SH-SY5Y (cell line): ENCODE measurements at regions not wholly inside any gene's neighbourhood (a gene's known extent, or its start where the extent isn't known, plus 50 kb on each side); places are given as distances from the start of the nearest gene placed in this dataset.

ENCODE experiments used
- GATA2 ChIP-seq: IDR thresholded peaks from 2 replicates; pipeline ENCODE4 v1.6.1; 2011; ENCODE audit warnings: mild to moderate bottlenecking, low read depth, low read length
- GATA3 ChIP-seq: IDR thresholded peaks from 2 replicates; pipeline ENCODE4 v1.6.1; 2011; ENCODE audit warnings: low read depth, mild to moderate bottlenecking, low read length, moderate library complexity

- TF ChIP-seq GATA2, result no peak
- no peak for TF ChIP-seq GATA3
Measured at GRCh38 chr7:89887489-89887888, 266.8 kb upstream of the STEAP1 start.

DNA sequence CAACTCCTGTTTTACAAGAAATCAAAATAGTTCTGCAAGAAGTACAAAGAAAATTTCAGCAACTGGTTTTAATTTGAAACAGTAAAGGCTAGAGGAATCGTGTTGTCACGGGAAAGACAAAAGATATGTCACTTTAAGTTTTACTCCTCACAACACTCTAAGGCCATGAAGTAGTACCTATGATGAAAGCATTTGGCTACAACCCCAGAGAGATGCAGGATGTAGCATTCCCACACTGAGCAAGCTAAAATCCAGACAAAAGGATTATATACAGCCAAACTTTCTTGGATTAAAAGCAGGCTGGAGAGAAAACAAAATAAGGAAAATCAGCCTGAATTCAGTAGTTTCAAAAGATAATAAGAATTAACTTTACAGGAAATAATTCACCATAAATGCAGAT lies 245.5 kb upstream of the STEAP1 start:
- TF ChIP-seq GATA2, result no peak
- no peak for TF ChIP-seq GATA3

DNA sequence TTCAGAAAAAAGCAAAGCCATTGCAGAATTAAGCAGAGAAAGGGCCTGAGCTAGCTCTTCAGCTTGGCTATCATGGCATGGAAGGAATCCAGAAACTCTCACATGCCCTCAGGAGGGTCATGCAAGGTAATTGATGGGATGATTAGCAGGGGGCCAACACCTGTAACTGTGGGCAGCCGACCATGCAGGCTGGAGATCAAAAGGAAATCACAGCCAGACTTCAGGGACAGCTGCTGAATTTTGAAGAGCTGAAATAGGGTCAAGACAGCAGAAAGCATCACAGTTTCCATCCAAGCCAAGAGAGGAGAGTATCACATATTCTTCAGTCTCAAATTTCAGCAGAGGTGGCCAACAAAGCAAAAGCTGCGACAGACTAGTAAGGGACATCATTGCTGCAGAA lies 239.6 kb upstream of the STEAP1 start:
- TF ChIP-seq GATA2 (no peak), GATA3 (no peak)

DNA sequence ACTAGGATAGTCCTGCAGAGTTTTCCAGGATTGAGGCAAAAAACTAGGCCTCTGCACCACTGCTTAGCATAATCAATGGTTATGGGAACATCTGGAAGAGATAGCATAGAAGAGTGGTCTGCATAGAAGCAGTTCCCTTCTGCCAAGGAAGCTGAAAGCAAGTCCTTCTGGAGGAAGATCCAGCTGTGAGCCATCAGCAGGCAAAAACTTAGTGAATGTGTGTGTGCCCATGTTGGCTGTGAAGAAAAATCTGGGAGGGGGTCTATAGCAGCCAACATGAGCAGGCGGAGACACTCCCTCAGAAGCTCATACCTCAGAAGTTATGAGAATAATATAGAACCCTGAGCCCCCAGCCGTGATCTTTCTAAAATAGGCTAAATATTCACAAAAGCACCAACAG lies 228.1 kb upstream of the STEAP1 start:
- TF ChIP-seq GATA2 (no peak), GATA3 (no peak)

DNA sequence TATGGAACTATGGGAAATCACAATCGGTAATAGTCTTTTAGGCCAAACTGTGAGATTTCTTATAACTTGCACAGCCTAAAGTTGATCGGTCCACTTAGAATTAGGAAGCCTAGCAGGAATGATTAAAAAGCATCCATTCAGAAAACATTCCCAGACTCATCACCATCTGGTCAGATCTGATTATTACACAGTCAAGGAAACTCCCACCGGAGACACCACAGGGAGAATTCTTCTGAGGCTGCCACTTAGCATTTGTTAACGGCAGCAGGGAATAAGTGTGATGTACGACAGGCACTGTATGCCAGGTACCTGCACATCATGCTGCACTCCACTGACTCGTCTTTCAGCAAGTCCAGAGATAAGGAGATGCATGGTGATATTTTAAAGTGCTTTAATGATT lies 227.6 kb upstream of the STEAP1 start:
- TF ChIP-seq GATA3 (no peak), GATA2 (no peak)

DNA sequence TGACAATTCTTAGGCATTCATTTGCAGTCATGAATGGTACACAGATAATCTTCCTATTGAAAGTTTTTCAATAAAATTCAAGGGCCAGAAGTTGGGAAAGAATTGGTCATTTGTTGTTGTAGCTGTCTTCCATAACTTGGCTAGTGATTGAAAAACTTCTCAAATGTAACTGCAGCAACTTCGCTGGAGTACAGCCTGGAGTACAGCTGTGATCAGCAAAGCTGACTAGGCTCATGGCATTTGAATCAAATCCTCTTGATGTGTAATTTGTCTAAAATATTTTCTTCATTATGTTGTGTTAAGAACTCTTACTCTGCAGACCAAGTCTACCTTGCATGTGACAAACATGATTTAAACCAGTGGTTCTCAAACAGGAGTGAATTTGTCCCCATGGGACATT lies 226.5 kb upstream of the STEAP1 start:
- TF ChIP-seq GATA2 (no peak), GATA3 (no peak)

GRCh38 chr7:89928451-89928850 lies 225.8 kb upstream of the STEAP1 start:
- no peak for TF ChIP-seq GATA2
- no peak for TF ChIP-seq GATA3

DNA sequence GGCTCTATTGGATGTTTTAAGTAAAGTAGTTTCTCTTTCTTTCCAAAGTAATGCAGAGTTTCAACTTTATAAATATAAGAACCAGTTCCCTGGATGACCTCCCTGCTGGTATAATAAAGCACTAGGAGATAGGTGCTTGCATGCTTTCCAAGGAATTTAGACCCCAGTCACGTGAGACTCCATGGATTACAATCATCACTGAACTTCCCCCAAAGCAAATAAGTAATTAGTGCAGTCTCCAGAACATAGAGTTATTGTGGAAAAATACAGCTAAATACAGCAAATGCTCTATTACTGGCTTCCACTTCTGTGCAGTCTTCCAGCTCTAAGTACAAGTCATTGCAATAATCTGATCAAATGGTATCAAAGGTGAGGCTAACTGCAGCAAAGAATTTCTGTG lies 220.2 kb upstream of the STEAP1 start:
- TF ChIP-seq GATA3, result no peak

- TF ChIP-seq GATA3 (no peak), GATA2 (no peak; the same call in 1 of the 2 replicates)
Measured at GRCh38 chr7:89943525-89944050, 210.7 kb upstream of the STEAP1 start.

GRCh38 chr7:89958525-89959068 lies 195.7 kb upstream of the STEAP1 start:
- TF ChIP-seq GATA2 (no peak), GATA3 (no peak)

- TF ChIP-seq GATA3, result no peak
- TF ChIP-seq GATA2, result no peak
Measured at GRCh38 chr7:89966067-89966664, 188.1 kb upstream of the STEAP1 start.

DNA sequence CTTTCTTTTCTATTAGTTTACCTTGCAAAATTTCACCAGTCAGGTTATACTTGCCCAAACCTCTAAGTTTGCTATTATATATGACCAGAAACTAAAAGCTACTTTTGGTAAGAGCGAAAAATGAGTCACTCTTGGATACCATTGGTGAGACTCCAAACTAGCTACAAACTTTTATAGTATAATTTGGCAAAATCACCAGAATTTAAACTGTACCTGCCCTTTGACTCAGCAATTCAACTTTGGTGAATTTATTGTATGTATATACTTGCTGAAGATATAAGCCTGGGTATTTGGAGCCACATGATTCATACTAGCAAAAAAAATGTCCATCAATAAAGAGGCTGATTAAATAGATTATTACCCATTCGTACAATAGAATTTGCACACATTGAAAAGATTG lies 178.7 kb upstream of the STEAP1 start:
- TF ChIP-seq GATA2, result no peak
- TF ChIP-seq GATA3, result no peak

- TF ChIP-seq GATA2, result no peak
- TF ChIP-seq GATA3, result no peak
Measured at GRCh38 chr7:89987665-89988064, 166.6 kb upstream of the STEAP1 start.

DNA sequence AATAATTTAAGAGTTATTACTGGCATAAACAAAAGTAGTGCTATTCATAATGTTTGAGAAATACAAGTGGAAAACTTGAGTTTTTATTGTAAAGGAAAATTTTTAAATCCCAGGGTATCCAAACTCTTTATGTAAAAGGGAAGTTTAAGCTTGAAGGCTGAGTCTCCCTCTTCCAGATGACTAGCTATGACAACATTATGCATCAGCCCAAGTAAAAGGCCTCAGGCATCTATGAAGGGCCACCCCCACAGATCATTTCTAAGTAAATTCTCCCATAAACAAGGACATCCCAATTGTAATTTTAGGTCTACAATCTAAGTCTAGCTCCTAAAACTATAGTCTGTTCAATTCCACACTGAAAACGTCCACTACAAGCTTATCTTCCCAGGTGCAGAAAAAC lies 166.2 kb upstream of the STEAP1 start:
- TF ChIP-seq GATA2 (no peak), GATA3 (no peak)

- TF ChIP-seq GATA2, result no peak
- TF ChIP-seq GATA3, result no peak
Measured at GRCh38 chr7:89989454-89989853, 164.8 kb upstream of the STEAP1 start.

- TF ChIP-seq GATA3, result no peak
- no peak for TF ChIP-seq GATA2
Measured at GRCh38 chr7:89994483-89994882, 159.8 kb upstream of the STEAP1 start.

DNA sequence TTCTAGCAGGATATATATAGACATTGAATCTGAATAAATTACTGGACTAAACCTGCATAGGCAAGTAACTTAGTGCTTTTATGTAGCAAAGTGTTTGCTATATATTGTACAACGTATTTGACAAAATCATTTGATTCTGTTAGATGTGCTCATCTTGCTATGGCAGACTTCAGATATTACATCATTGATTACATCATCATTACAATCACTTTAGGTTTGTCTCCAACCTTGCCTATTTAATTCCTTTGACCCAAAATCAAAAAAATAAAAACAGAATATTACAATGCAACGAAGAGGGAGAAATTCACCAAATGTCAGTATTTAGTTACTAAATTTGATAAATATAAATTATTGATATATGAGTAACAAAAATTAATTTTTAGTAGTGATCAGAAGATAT lies 155.7 kb upstream of the STEAP1 start:
- TF ChIP-seq GATA3, result no peak
- TF ChIP-seq GATA2, result no peak
